ENCODE measurements at regions not wholly inside any gene's neighbourhood (a gene's known extent, or its start where the extent isn't known, plus 50 kb on each side); places are given as distances from the start of the nearest gene placed in this dataset.
"Not testable (repeated sequence)": the region's sequence is repeated elsewhere in the genome, so short reads cannot be mapped to it uniquely, and the experiment has no call there.

DNA sequence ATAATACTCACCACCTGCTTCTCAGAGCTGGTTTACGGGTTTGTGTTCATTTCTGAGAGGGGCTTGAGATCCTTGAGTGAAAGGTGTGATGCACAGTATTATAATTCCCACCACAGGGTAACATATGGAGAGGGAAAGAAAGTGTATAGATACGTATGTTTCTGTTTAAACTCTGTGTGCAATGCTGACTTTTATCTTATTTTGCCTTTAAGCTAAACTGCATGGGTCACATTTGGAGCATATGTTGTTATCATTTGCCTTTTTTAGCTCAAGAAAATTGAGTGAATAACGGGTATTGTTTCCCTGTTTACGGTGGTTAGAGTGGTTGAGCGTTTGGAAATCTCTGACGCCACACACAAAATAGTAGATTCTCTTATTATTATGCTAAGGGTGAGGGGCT lies 191.1 kb upstream of the NFIA start:
- DNase-seq (ENCODE audit: low read depth, low spot score) = no peak

DNA sequence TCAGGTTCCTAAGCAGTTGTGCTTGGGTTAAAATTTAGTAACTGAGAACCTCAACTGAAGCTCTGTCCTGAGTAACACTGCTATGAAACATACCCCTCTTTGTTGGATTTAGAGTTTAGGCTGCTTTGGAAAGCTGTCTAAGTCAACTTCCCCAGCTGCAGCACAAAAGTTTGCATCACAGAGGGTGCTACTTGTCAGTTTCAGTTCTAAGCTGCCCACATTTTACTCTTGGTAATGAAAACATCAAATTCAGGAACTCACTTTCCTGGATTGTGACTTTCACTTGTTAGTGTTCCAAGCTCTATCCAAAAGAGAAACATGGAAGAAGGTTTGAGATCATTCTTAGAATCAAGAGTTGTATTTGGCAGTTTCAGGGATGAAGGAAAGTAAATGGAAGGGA lies 191.7 kb upstream of the NFIA start:
- DNase-seq (ENCODE audit: low read depth, low spot score) = no peak

DNA sequence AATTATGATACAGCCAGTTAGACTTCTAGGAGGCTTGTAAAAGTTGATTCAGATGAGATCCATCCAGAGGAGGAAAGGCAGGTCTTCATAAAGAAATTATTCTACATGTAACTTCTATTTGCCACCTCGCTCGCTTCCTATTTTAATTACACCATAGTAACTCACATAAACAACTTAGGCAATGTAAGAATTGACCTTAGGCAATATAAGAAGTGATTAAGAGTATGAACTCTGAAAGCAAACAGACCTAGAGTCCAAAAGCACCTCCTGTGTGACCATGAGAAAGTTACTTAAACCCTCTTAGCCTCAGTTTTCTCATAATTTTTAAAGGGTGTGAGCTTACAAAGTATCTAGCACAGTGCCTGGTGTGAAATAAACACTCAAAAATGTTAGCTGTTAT lies 192.7 kb upstream of the NFIA start:
- DNase-seq (ENCODE audit: low read depth, low spot score) = no peak

DNA sequence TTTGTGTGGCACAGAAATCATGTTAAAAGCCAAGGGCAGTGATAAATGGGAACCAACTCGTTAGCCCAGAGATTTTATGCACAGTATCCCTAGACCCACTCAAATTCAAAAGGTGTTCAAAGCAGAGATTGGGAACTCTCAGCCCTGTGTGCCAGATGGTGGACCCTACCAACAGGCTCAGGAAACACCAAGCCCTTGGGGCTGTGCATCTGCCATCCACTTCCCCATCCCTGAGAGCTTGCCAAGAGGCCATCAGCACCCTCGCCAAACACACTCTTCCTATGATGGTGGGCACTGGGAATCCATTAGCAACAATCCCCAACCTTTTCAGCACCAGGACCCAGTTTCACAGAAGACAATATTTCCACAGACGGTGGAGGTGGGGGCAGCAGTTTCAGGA lies 194.2 kb upstream of the NFIA start:
- DNase-seq (ENCODE audit: low read depth, low spot score) = no peak

DNA sequence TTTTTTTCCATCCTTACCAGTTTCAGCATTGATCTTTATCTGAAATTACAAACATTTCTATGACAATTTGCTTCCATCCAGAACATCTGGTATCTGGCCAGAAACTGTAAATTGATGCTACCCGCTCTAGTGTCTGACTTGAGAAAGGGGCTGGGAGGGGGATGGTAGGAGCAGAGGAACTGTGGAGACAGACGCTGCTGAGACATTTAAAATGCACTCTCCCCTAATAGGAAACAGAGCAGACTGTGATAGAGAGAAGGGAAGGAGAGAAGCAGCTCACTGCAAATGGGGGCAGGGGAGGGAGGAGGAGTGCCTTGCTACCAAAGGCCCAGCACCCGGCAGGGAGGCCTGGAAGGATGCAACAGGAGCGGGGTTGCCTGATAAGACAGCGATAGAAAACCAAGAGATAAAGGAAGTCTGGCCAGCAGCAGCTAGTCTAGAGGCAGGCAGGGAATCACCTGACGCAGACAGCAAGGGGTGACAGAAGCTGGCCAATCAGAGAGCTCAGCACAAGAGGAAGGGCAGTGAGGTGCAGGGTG lies 195.5 kb upstream of the NFIA start:
- DNase-seq (ENCODE audit: low read depth, low spot score) = no peak

DNA sequence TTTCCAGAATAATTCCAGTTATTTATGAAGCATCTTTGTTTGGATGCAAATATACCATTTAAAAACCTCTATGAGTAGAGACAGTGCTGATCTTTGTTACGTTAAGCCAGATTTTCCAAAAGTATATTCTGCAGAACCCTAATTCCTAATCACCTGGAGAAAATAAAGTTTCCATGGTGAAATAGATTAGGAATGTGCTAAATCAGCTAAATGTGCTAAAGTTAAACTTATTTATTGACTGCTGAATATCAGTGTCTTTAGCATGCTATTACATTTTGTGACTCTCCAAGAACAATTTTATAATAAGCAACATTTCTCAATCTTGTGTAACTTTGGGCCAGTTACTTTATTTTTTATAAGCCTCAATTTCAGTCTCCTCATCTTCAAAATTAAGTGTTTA lies 196.3 kb upstream of the NFIA start:
- no peak for DNase-seq (ENCODE audit: low read depth, low spot score)

DNA sequence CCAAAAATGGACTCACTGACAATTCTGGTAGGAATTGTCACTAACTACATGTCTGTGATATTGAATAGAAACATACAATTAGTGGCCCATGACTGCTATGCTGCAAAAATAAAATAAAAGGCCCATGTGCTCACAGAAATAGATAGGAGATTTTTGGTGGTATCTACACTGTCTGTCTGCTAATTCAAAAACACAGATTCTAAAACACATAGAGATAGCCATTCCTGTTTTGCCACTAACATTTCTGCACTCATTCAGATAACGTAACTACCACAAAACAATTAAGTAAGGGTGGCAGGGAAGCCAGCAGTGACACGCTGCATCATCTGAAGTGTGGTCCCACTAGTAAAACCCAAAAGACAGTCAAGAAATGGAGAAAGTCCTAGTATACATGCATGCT lies 202.2 kb upstream of the NFIA start:
- DNase-seq (ENCODE audit: low read depth, low spot score) = no peak

DNA sequence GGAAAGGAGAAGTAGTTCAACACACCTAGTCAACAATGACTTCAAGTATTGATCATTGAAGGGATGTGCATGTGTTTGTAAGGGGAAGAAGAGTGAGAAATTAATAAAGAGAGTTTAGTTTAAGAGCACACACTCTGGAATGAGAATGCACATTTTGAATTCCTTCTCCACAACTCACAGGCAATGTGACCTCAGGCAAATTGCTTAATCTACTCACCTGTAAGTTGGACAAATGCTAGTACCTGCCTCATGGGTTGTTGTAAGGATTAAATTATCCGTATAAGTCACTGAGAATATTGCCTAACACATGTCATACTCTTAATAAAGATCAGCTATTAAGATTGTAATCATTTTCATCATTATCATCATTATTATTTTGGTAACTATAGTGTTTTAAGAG lies 204.0 kb upstream of the NFIA start:
- DNase-seq (ENCODE audit: low read depth, low spot score) = no peak

DNA sequence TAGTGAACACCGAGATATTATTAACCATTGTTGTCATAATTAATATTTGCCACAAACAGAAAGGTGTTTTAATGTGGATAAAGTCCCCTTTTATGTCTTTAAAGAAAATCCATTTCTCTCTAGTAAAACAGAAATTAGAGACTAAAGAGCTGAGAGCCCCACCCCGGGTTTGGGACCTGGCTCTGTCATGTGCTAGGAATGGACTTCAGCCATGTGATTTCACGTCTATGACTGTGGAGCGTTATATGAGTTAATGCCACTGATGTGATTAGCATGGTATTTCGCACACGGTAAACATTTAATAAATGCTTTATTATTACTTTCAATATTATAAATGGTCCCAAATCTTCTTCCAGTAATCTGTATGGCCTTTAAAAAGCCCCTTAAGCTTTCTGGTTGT lies 205.0 kb upstream of the NFIA start:
- DNase-seq (ENCODE audit: low read depth, low spot score) = no peak

DNA sequence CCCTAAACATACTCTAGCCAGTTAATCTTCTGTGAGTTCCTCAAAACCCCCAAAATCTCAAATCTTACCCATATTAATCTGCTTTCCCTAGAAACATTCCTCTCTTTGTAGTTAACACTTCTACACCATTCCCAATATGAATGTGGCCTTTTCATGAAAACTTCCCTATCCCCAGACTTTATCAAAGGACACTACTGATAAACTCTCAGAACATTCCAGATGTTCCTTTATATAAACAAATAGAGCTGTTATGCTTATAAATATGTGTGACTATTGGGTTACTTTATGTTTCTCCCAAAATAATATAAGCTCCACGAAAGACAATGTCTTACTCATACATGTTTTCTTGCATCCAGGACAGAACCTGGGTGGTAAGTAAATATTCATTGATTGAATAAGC lies 205.4 kb upstream of the NFIA start:
- no peak for DNase-seq (ENCODE audit: low read depth, low spot score)

DNA sequence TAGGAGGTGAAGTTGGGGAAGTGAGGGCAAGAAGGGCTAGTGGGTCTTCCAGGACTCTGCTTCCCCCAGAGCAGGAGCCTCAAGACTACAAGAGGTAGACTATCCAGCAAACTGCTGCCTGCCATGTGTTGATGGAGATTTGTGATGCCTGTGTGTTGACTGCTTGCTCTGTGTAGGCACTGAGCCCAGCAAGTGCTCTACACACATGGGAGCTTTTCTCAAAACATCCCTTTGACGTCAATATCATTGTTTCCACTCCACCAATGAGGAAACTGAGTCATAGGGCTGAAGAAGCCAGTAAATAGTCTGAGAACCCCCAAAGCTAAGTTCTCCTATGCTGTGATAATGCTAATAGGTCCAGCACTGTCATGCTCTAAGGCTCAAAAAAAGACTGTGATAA lies 207.2 kb upstream of the NFIA start:
- no peak for DNase-seq (ENCODE audit: low read depth, low spot score)

DNA sequence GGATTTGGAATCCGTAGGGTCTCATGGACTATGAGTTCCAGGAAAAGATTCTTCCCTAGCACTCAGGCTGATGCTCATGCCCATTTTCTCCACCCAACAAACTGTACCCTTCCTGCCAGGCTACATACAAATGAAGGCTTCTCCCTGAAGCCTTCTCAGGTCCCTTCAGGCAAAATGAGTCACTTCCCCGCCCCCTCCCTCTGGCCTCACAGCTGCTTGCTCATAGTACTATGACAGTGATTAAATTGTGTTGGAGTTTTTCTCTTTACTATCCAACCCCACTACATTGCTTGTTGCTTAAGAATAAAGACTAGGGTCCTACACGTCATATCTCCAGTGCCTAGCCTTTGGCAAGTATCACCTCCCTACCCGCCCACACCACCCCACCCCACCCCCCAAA lies 207.6 kb upstream of the NFIA start:
- DNase-seq (ENCODE audit: low read depth, low spot score) = peak; percentile 73

DNA sequence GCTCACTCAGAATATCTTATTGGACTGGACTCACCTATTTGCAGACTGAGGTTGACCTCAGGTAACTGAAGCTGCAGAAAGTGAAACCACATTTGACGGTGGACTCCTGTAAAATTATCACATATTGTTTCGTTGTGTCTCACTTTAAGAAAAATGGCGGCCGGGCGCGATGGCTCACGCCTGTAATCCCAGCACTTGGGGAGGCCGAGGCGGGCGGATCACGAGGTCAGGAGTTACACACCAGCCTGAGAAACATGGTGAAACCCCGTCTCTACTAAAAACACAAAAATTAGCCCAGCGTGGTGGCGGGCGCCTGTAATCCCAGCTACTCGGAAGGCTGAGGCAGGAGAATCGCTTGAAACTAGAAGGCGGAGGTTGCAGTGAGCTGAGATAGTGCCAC lies 209.0 kb upstream of the NFIA start:
- not testable (repeated sequence) for DNase-seq (ENCODE audit: low read depth, low spot score)

DNA sequence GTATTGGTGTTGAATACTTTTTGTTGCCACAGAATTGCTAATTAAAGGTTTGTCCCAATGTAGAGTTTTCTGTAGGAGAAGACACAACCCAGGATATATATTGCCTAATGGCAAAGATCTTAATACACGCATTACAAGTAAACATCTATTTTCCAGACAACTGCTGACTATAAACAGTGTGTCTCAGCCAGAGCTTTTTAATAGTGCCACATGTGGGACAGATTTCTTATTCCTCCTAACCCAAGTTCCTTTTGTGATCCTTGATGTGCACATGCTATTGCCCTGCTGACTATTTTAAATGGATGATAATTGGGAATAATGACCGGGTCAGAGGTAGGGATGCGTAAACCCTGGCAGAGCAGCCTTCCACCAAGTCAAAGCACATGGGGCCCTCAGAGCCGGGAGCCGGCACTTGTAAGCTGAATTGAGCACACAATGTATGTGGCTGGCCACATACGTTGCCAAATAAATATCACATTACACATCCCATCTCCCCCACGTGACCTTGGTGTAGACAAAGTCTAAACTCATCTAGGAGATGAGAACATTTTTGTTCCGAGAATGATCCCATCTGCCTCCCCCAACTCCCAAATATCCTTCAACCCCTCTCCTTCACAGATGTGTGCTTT lies 209.8 kb upstream of the NFIA start:
- no peak for DNase-seq (ENCODE audit: low read depth, low spot score)

DNA sequence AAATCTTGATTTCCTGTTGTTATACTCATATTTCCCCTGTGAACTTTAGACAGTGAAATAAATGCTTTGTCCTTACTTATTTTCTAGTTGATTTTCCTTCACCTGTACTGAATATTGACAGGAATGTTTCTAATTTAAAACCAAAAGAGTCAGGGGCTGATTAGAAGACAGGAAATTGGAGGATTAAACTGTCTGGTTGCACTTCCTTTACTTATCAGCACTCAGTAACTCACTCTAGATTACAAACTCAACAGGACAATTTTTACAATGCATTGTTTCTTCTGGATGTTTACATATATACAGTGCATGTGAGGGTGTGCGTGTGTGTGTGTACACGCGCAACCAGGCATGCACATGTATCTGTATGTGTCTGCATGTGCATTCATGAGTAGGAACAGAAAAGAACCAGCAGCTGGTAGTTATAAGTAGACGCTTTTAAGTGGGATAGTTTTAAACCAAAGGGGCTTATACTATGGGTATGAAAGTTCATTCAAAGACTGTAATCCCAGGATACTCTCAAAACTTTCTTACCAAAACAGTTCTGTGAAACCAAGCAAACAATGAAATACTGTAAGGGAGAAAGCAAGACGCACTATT lies 212.0 kb upstream of the NFIA start:
- DNase-seq (ENCODE audit: low read depth, low spot score) = no peak

DNA sequence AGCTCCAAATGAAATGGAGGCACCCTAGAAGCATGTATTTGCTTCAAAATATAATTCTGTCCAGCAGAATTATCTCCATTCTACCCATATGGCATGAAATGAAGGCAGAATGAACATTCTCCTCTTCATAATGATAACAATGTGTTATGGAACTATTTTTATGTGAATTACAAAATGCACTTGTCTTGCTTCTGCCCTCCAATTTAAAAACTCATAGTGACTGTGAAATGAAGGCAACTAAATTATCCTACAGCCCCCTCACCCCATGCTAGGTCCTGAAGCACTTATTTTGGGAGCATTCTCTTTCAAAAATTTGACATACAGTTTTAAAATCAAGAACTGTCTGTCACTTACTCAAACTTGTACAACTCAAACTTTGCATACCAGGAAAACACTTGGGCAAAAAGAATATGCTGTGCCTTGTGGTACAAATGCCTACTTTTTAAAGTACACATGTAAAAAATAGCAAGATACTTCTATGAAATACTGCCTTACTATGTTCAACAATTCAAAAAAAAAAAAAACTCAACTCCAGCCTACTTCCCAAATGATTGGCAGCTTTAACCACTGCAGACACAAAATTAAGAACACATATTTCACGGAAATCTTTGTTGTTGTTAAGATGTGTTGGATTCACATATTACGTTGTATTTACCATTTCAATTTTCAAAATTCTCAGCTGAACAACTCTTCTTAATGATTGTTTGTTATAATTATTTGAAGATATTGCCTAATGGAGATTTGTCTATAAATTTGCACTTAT lies 213.3 kb upstream of the NFIA start:
- no peak for DNase-seq (ENCODE audit: low read depth, low spot score)

DNA sequence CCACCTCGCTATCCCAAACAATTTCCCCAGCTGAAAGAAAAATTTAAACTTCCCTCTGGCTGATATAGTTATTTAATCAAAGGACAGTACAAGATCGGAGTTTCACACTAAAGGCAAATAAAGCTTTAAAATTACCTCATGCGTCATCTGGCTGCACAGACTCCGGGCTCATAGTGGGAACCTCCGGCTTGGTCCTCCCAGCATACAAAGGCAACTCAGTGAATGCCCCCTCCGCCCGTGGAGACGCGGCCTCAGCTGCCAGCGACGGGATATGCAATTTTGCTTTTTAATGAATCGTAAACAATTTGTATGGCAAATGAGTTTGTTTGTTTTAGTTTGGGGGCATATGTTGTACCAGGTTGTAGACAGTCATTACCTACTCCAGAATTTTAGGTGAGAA lies 214.6 kb upstream of the NFIA start:
- DNase-seq (ENCODE audit: low read depth, low spot score) = peak; percentile 28

DNA sequence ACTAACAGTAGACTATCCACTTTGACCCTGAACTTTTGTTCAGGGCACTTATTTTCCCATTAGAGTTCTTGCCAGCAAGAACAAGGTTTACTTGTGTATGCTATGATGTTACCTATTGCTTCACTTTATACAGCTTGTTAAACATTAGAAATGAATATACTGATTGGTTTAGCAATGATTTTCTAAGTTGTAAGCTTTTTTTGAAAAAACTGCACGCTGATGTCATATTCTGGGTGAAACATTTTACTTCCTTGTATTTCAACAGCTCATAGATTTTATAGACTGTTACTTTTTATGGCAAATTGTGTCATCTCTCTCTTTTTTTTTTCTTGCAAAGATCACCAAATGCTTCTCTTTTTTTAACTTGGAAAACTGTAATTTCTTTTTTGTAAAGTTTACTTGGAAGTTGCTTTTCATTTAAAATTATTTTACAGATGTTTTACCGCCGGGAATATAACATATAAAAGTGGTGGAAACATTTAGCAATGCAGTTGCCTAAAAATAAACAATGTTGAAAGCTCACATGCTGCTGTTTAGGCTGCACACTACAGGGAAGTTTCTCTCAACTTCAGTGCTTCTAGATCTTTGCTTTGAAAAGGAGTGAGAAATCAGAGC lies 215.3 kb upstream of the NFIA start:
- no peak for DNase-seq (ENCODE audit: low read depth, low spot score)

DNA sequence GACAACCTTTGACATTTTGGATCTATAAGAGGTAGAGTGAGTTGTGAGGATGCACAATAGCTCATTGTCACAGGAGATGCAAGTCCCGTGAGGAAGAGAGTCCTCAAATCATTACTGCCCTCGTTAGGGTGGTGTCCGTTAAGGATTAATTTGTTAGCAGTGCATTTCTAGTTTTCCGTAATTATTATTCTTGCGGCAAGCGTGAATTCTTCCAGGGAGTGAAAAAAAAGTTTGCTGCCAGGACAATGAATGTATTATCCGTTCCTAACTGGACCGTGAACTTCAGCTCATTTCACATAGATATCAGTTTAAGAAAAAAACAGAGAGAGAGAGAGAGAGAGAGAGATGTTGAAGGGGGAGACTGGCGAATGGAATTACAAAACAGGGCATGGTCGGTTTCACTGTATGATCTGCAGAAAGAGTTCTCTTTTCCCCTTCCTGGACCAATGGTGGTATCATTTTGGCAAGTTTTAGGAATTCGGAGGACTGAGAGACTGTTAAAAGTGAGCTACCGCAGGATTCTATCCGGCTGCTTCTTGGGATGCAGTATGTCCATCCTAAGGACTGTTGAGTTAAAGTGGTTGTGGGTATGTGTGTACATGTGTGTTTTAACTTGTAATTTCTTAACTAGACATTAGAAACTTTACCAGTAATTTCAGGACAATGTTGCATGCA lies 216.0 kb upstream of the NFIA start:
- DNase-seq (ENCODE audit: low read depth, low spot score) = peak; percentile 32

DNA sequence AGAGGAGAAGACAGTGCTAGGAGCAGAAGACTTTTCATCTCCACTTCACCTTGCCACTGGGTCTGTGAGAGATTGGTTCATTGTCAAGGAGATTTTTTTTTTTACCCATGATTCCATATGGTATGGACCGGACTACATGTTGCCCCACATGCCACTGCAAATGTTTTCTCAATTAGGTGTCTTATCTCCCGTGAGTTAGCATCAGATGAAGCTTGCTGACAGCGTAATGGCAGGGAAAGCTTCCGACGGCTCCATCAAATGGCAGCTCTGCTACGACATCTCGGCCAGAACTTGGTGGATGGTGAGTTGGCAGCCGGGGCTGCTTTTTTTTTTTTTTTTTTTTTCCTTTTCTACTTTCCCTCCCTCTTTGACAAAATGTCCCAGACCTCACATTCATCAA lies 217.2 kb upstream of the NFIA start:
- no peak for DNase-seq (ENCODE audit: low read depth, low spot score)

DNA sequence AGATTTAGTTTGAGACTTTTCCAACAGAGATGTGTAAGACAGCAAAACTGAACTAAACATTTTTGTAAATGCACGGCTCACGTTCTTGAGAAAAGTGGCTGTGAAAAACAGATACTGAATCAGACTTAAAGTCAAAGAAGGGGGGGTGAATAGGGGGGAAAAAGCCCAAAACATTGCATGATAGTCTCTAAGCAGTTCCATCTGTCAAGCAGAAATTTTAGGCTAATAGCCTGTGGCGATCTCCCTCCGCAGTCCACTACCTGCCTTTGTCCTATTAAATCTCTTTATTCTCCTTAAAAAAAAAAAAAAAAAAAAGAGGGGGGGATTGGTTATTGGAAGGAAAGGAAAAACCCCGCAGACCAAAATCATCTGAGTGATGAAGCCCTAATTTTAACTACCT lies 217.6 kb upstream of the NFIA start:
- no peak for DNase-seq (ENCODE audit: low read depth, low spot score)

DNA sequence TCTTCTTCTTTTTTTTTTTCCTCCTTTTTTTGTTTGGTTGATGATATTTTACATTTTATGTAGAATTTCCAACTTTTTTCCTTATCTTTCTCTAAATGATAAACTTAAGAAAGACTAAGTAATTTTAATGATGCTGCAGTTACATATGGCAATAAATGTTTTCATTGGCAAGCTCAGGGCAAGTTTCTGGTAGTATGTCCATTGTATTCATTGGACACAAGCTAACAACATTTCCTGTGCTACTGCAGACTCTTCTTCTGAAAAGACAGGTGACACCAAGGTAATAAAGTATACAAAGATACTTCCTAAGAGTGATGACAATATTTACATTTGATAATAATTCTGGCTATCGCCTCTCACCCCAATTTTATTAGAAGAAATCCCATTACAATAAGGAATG lies 219.2 kb upstream of the NFIA start:
- DNase-seq (ENCODE audit: low read depth, low spot score) = no peak

Measured in astrocyte of the hippocampus (primary cell).